Ascending aorta (tissue), 2 donors: ENCODE measurements at regions not wholly inside any gene's neighbourhood (a gene's known extent, or its start where the extent isn't known, plus 50 kb on each side); places are given as distances from the start of the nearest gene placed in this dataset.
"Not testable (repeated sequence)": the region's sequence is repeated elsewhere in the genome, so short reads cannot be mapped to it uniquely, and the experiment has no call there.

ENCODE experiments used
- DNase-seq, 2 donors: peaks; one replicate each; pipeline ENCODE4 v3.0.0-alpha.2; 2019; ENCODE audit warnings: low spot score in 2 of 2
- H3K27ac ChIP-seq, 2 donors: fragments of 200-600 bp; sonication (generic); one replicate each; pipeline ENCODE4 v1.5.1; 2016 to 2017; ENCODE audit warnings: mild to moderate bottlenecking in 1 of 2
- H3K27me3 ChIP-seq: fragments of 200-600 bp; sonication (generic); one replicate; pipeline ENCODE4 v1.5.1; 2017
- H3K36me3 ChIP-seq, 2 donors: fragments of 200-600 bp; sonication (generic); one replicate each; pipeline ENCODE4 v1.5.1; 2016
- H3K4me1 ChIP-seq, 2 donors: fragments of 200-600 bp; sonication (generic); one replicate each; pipeline ENCODE4 v1.5.1; 2016 to 2017; ENCODE audit warnings: mild to moderate bottlenecking in 1 of 2
- H3K4me3 ChIP-seq, 2 donors: fragments of 200-600 bp; sonication (generic); one replicate each; pipeline ENCODE4 v1.5.1; 2016 to 2017; ENCODE audit warnings: mild to moderate bottlenecking in 1 of 2
- H3K9me3 ChIP-seq, 2 donors: fragments of 200-600 bp; sonication (generic); one replicate each; pipeline ENCODE4 v1.5.1; 2016
- CTCF ChIP-seq, 3 experiments: fragments of 200-600 bp in 2 of 3; fragments of 450-650 bp in 1 of 3; sonication (generic) in 2 of 3; IDR thresholded peaks; one replicate each; pipeline ENCODE4 v1.5.1; 2016 to 2019; ENCODE audit warnings: antibody characterized with exemption in 3 of 3, mild to moderate bottlenecking in 1 of 3, moderate library complexity in 1 of 3
- intact Hi-C: fragments of 100-400 bp; cut with DNase I; formaldehyde crosslinking; loops from one replicate; pipeline ENCODE4 v1.15.1; 2023

GRCh38 chr2:210946395-210946794 is 390.0 kb downstream of the CPS1 start:
- intact Hi-C loops = no loop called here
- Histone ChIP-seq H3K9me3 (no peaks in the 10 kb centered on the region), H3K36me3 (no peaks in the 10 kb centered on the region), H3K27me3 (no peaks in the 10 kb centered on the region), H3K27ac (no peak overlapping the region), H3K4me3 (no peak overlapping the region), H3K4me1 (no peaks in the 10 kb centered on the region)
- TF ChIP-seq CTCF (IDR thresholded peaks at IDR 0.05) = no peak
- no peak for DNase-seq

GRCh38 chr2:210950434-210951060 is 394.1 kb downstream of the CPS1 start:
- H3K4me3 ChIP-seq, H3K27ac ChIP-seq, H3K4me1 ChIP-seq, DNase-seq, H3K36me3 ChIP-seq, H3K27me3 ChIP-seq, intact Hi-C loops, H3K9me3 ChIP-seq: not testable (repeated sequence)

DNA sequence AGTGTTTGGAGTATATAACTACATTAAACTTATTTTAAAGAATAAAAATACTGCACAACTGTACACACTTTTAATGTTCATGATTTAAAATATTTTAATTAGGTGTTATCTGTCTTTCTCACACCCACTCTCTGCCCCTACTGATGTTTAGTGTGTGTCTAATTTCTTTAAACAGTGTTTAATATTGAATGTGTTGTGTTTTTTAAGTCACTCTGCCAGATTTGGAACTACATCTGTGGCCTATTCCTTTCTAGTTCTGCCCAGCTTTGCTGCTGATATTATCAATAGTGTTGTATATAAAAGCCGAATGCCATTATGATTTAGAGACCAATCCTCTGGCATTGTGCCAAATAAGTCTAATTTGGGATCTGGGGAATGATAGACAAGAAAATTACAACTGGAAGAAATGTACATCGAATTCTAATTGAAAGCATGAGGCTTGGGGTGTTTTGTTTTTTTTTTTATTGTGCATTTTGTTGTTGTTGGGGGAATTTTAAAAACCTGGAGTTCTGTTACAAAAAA is 398.0 kb downstream of the CPS1 start:
- no peaks in the 10 kb centered on the region for H3K27me3 ChIP-seq
- H3K36me3 ChIP-seq = no peaks in the 10 kb centered on the region
- no peak for TF ChIP-seq CTCF (IDR thresholded peaks at IDR 0.05)
- no peaks in the 10 kb centered on the region for H3K4me1 ChIP-seq
- H3K4me3 ChIP-seq = no peak overlapping the region
- no peaks in the 10 kb centered on the region for H3K9me3 ChIP-seq
- no peak overlapping the region for H3K27ac ChIP-seq
- intact Hi-C loops = no loop called here
- DNase-seq = no peak

DNA sequence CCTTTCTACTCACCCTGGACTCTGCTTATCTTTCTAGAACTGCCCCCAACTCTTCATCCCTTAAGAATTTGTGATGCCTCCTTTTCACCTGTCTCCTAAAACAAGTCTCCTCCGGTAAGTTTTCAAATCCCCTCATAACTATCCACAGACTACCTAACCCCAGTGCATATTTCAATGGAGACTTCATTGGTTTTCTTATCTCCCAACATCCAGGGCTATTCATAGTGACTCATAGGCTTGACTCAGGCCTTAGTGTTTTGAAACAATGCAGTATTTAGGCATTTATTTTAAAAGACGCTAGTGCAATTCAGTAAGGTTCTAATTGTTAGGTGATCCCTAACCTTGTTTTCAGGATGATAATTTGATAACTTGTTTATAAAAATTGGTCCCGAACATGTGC is 399.2 kb downstream of the CPS1 start:
- H3K27ac ChIP-seq = no peak overlapping the region
- no peaks in the 10 kb centered on the region for H3K27me3 ChIP-seq
- intact Hi-C loops = no loop called here
- no peak for DNase-seq
- no peaks in the 10 kb centered on the region for H3K9me3 ChIP-seq
- no peak overlapping the region for H3K4me3 ChIP-seq
- no peak for TF ChIP-seq CTCF (IDR thresholded peaks at IDR 0.05)
- no peaks in the 10 kb centered on the region for H3K36me3 ChIP-seq
- H3K4me1 ChIP-seq = no peaks in the 10 kb centered on the region

- H3K4me1 ChIP-seq = no peaks in the 10 kb centered on the region
- H3K4me3 ChIP-seq = no peak overlapping the region
- DNase-seq = no peak
- TF ChIP-seq CTCF (IDR thresholded peaks at IDR 0.05) = no peak
- no peaks in the 10 kb centered on the region for H3K27me3 ChIP-seq
- H3K27ac ChIP-seq = no peak overlapping the region
- intact Hi-C loops = no loop called here
- H3K9me3 ChIP-seq = no peaks in the 10 kb centered on the region
- no peaks in the 10 kb centered on the region for H3K36me3 ChIP-seq
These were observed 399.7 kb downstream of the CPS1 start for GRCh38 chr2:210956101-210956500.

DNA sequence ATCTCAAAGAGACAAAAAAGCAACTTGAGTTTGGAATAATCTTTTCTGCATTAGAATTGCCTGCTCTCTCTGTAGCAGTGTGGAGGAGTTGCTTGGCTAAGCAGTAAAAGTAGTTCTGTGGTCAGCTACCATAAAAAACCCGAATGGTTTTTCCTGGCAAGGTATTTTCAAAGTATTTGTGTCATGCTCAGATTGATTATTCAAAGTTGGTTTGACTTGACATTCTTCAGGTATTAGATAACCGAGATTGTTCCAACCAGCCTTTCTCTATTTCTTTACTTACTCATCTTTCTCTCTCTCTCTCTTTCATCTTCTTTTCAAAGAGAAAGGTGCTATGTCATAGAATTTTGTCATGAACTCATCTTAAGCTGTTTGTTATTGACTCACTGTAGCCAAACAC is 404.9 kb downstream of the CPS1 start:
- no peaks in the 10 kb centered on the region for H3K36me3 ChIP-seq
- no peak overlapping the region for H3K4me3 ChIP-seq
- no peaks in the 10 kb centered on the region for H3K4me1 ChIP-seq
- H3K27me3 ChIP-seq = no peaks in the 10 kb centered on the region
- H3K9me3 ChIP-seq = no peaks in the 10 kb centered on the region
- no peak overlapping the region for H3K27ac ChIP-seq
- no peak for TF ChIP-seq CTCF (IDR thresholded peaks at IDR 0.05)
- intact Hi-C loops = no loop called here
- DNase-seq = no peak
